DOHH2 (cell line): ENCODE measurements at regions not wholly inside any gene's neighbourhood (a gene's known extent, or its start where the extent isn't known, plus 50 kb on each side); places are given as distances from the start of the nearest gene placed in this dataset.

Experiments
- EZH2phosphoT487 ChIP-seq: fragments of 200-600 bp; sonication (generic); IDR thresholded peaks from 2 replicates; pipeline ENCODE4 v1.6.1; 2017; ENCODE audit warnings: borderline replicate concordance, mild to moderate bottlenecking, antibody characterized with exemption, low read length, moderate library complexity, mixed read lengths
- TF ChIP-seq, protein P1 (sequence below): fragments of 200-600 bp; sonication (generic); IDR thresholded peaks from one replicate; pipeline ENCODE4 v1.5.1; 2014; ENCODE audit warnings: antibody characterized with exemption, mild to moderate bottlenecking, low read depth, low read length; ENCODE audit not compliant: poor library complexity, severe bottlenecking

DNA sequence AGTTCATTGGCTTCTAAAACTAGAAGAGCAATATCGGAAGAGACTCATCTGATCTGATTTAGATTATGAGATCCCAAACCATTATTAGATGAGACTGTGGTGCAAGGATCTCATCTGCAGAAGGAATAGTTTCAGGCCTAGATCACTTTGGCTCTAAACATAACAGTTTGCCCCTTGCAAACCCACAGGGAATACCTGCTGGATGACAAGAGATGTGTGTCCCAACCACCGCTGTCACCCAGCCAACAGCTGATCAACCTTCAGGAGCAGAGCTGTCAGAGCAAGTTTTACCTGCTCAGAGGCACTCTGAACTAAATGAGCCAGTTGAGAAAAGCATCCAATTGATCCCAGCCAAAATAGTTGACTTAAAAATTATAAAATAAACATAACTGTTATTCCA lies 64.0 kb upstream of the ST3GAL6 start:
- TF ChIP-seq, protein P1, sequence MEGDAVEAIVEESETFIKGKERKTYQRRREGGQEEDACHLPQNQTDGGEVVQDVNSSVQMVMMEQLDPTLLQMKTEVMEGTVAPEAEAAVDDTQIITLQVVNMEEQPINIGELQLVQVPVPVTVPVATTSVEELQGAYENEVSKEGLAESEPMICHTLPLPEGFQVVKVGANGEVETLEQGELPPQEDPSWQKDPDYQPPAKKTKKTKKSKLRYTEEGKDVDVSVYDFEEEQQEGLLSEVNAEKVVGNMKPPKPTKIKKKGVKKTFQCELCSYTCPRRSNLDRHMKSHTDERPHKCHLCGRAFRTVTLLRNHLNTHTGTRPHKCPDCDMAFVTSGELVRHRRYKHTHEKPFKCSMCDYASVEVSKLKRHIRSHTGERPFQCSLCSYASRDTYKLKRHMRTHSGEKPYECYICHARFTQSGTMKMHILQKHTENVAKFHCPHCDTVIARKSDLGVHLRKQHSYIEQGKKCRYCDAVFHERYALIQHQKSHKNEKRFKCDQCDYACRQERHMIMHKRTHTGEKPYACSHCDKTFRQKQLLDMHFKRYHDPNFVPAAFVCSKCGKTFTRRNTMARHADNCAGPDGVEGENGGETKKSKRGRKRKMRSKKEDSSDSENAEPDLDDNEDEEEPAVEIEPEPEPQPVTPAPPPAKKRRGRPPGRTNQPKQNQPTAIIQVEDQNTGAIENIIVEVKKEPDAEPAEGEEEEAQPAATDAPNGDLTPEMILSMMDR: no peak
- no peak for TF ChIP-seq EZH2phosphoT487
